GM21526 (cell line): ENCODE measurements at regions not wholly inside any gene's neighbourhood (a gene's known extent, or its start where the extent isn't known, plus 50 kb on each side); places are given as distances from the start of the nearest gene placed in this dataset.
"Not testable (repeated sequence)": the region's sequence is repeated elsewhere in the genome, so short reads cannot be mapped to it uniquely, and the experiment has no call there.

Experiments
- ATAC-seq: cut with Tn5 transposase; IDR thresholded peaks from one replicate; pipeline ENCODE4 v1.9.1; 2021; ENCODE audit warnings: moderate library complexity; ENCODE audit not compliant: unreplicated experiment, low FRiP score

- ATAC-seq, result not testable (repeated sequence)
Observed at GRCh38 chrX:140633105-140633504, 76.5 kb upstream of the LINC00632 start.

GRCh38 chrX:140608111-140608510 is 101.4 kb upstream of the LINC00632 start:
- ATAC-seq, result no peak

DNA sequence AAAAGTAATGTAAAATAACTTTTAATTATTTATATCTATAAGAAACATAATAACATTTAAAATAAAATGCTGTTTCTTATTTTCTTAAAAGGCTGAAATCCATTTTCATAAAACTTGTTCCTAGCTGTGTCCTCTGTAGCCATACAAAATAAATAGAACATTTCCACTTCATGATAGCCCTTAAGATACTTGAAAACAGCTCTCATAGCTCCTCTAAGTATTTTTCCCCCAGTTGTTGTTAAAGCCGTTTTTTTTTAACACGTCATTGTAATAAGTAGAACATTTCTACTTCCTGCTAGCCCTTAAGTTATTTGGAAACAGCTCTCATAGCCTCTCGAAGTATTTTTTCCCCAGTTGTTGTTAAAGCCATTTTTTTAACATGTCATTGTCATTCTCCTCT is 97.3 kb upstream of the SOX3 start:
- ATAC-seq, result no peak

GRCh38 chrX:140599851-140600250 is 95.0 kb upstream of the SOX3 start:
- no peak for ATAC-seq

DNA sequence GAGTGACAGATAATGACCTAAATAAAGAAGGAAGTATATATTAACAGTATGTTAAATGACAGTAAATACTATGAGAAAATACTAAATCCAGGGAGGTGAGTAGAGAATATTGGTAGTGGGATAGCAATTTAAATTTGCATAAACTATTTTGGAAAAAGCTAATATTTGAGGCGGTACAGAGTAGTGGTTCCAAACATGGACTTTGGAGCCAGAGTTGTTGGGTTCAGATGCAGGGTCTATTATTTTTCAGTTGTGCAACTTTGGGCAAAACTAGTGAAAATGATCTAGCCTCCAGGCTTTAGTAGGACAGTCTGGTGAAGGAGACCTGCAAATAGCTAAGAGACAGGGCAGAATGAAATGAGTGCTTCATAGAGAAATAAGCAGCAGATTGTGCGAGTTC is 84.8 kb upstream of the SOX3 start:
- no peak for ATAC-seq

- ATAC-seq, result no peak
Observed at GRCh38 chrX:140586951-140587350, 82.1 kb upstream of the SOX3 start.

DNA sequence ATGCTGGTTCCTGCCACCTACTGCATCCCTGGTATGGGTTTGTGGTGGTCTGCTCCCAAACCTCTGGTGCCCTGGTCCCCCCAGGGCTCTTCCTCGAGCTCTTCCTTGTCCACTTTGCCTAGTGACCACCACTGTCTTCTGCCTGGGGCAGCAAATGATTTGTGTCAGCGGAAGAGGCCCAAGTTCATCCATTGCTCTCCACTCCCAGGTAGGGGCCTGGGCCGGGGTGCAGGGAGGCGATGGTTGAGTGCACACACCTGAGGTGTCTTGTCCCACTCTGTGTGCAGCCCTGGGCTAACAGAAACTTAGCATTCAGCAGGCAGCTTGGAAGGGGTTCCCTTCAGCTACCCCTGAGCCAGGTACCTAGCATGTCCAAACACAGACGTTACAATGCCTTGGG is 75.6 kb upstream of the SOX3 start:
- ATAC-seq, result no peak

GRCh38 chrX:140572724-140573123 is 67.9 kb upstream of the SOX3 start:
- peak; percentile 93 for ATAC-seq

GRCh38 chrX:140563893-140564292 is 59.0 kb upstream of the SOX3 start:
- no peak for ATAC-seq
